B cell (primary cell): ENCODE measurements at regions not wholly inside any gene's neighbourhood (a gene's known extent, or its start where the extent isn't known, plus 50 kb on each side); places are given as distances from the start of the nearest gene placed in this dataset.

Experiments
- ATAC-seq: fragments of 200-7000 bp; cut with Tn5 transposase; one replicate; pipeline ENCODE4 v1.10.0; 2021; ENCODE audit warnings: low read depth, mild to moderate bottlenecking, moderate number of reproducible peaks, moderate library complexity
- CTCF ChIA-PET: fragments of 350-600 bp; sonication (Branson Sonifier 250); formaldehyde crosslinking; loops from one replicate; lab custom pipeline; 2021; ENCODE audit warnings: antibody characterized with exemption, inconsistent platforms; lab: Charles Lee
- POLR2A ChIA-PET: fragments of 350-600 bp; sonication (Branson Sonifier 250); formaldehyde crosslinking; loops from one replicate; lab custom pipeline; 2021; ENCODE audit warnings: antibody characterized with exemption; lab: Charles Lee
- DNase-seq: peaks from one replicate; pipeline ENCODE4 v3.0.0; 2013
- H2AFZ ChIP-seq: 2 replicates; pipeline ENCODE4 v1.6.1; 2012; ENCODE audit warnings: mild to moderate bottlenecking, low read depth, low read length; ENCODE audit not compliant: insufficient read depth, poor library complexity, severe bottlenecking
- H3K27ac ChIP-seq, 2 donors: 1 replicate in 1 of 2; 2 replicates in 1 of 2; pipeline ENCODE4 v1.5.1; 2012 to 2013; ENCODE audit warnings: low read length in 2 of 2, mild to moderate bottlenecking in 2 of 2, moderate library complexity in 1 of 2
- H3K27me3 ChIP-seq, 4 experiments: fragments of 200-600 bp in 1 of 4; sonication (generic) in 1 of 4; replicated peaks in 1 of 4; 1 replicate in 2 of 4; 2 replicates in 2 of 4; pipeline versions ENCODE4 v1.6.1 to v1.7.0; 2013 to 2016; ENCODE audit warnings: low read length in 3 of 4, mild to moderate bottlenecking in 2 of 4, mixed read lengths in 1 of 4, moderate library complexity in 1 of 4; ENCODE audit not compliant: insufficient read depth in 4 of 4, control insufficient read depth in 3 of 4; ENCODE audit errors: control extremely low read depth in 1 of 4
- H3K36me3 ChIP-seq, 2 experiments: replicated peaks in 1 of 2; 1 replicate in 1 of 2; 2 replicates in 1 of 2; pipeline versions ENCODE4 v1.6.1 to v1.7.1; 2013; ENCODE audit warnings: low read length in 1 of 2; ENCODE audit not compliant: insufficient read depth in 2 of 2, control insufficient read depth in 1 of 2; ENCODE audit errors: control extremely low read depth in 1 of 2, extremely low read depth in 1 of 2
- H3K4me1 ChIP-seq, 2 donors: fragments of 200-600 bp in 1 of 2; sonication (generic) in 1 of 2; 1 replicate in 1 of 2; 2 replicates in 1 of 2; pipeline versions ENCODE4 v1.5.1 to v1.6.1; 2013 to 2017; ENCODE audit warnings: low read length in 2 of 2; ENCODE audit not compliant: control insufficient read depth in 2 of 2, insufficient read depth in 2 of 2
- H3K4me2 ChIP-seq: replicated peaks from 2 replicates; pipeline ENCODE3; 2012; ENCODE audit warnings: mild to moderate bottlenecking, low read depth, low read length; ENCODE audit not compliant: poor library complexity, severe bottlenecking
- H3K4me3 ChIP-seq, 5 experiments: fragments of 200-600 bp in 1 of 5; sonication (generic) in 1 of 5; 1 replicate in 3 of 5; 2 replicates in 2 of 5; pipeline versions ENCODE4 v1.5.1 to v1.7.0; 2011 to 2016; ENCODE audit warnings: low read length in 4 of 5, mild to moderate bottlenecking in 4 of 5, low read depth in 2 of 5, control low read depth in 1 of 5, moderate library complexity in 1 of 5; ENCODE audit not compliant: insufficient read depth in 1 of 5; ENCODE audit errors: control extremely low read depth in 1 of 5, extremely low read depth in 1 of 5
- H3K79me2 ChIP-seq: fragments of 200-600 bp; sonication (generic); one replicate; pipeline ENCODE4 v1.6.0; 2016; ENCODE audit warnings: low read length; ENCODE audit not compliant: control insufficient read depth, insufficient read depth
- H3K9ac ChIP-seq: fragments of 200-600 bp; sonication (generic); 2 replicates; pipeline ENCODE4 v1.6.1; 2017; ENCODE audit warnings: mild to moderate bottlenecking, low read length, moderate library complexity
- H3K9me3 ChIP-seq, 3 donors: one replicate each; pipeline versions ENCODE4 v1.6.1 to v1.7.1; 2013; ENCODE audit warnings: low read length in 2 of 3; ENCODE audit not compliant: control insufficient read depth in 2 of 3, insufficient read depth in 1 of 3; ENCODE audit errors: control extremely low read depth in 1 of 3
- H4K20me1 ChIP-seq: 2 replicates; pipeline ENCODE4 v1.6.0; 2012; ENCODE audit warnings: mild to moderate bottlenecking, low read length; ENCODE audit not compliant: insufficient read depth, control insufficient read depth, poor library complexity, severe bottlenecking
- H3K27ac Mint-ChIP-seq: one replicate; pipeline ENCODE4 v1.8.0; 2021; ENCODE audit warnings: mixed read lengths
- H3K27me3 Mint-ChIP-seq: one replicate; pipeline ENCODE4 v1.8.0; 2021; ENCODE audit warnings: mixed read lengths
- H3K4me1 Mint-ChIP-seq: one replicate; pipeline ENCODE4 v1.8.0; 2021; ENCODE audit warnings: mixed read lengths
- H3K4me3 Mint-ChIP-seq: one replicate; pipeline ENCODE4 v1.8.0; 2021; ENCODE audit warnings: mixed read lengths
- H3K9me3 Mint-ChIP-seq: one replicate; pipeline ENCODE4 v1.8.0; 2022; ENCODE audit warnings: mixed read lengths; ENCODE audit not compliant: insufficient read depth
- CTCF ChIP-seq: fragments of 200-600 bp; IDR thresholded peaks from one replicate; pipeline ENCODE4 v1.8.0; 2022; ENCODE audit warnings: antibody characterized with exemption, mild to moderate bottlenecking
- EZH2 ChIP-seq: IDR thresholded peaks from 2 replicates; pipeline ENCODE4 v1.6.1; 2012; ENCODE audit warnings: borderline replicate concordance, low read depth, mild to moderate bottlenecking, moderate library complexity, low read length; ENCODE audit not compliant: insufficient read depth, poor library complexity, severe bottlenecking
- WGBS: methylation state at CpG from one replicate; pipeline ENCODE4 v1.1.5; 2013; ENCODE audit warnings: missing lambda C conversion rate; ENCODE audit not compliant: insufficient coverage; 5-methylcytosine and 5-hydroxymethylcytosine counted together
- intact Hi-C: fragments of 100-400 bp; cut with micrococcal nuclease; formaldehyde crosslinking; loops from one replicate; pipeline ENCODE4 v1.10.0; 2022

GRCh38 chr3:73933585-73933984, 308.8 kb upstream of the PDZRN3 start:
- DNase-seq: no peak
- 40% methylated on average over 1 of the region's 3 CpGs for WGBS
- H3K27me3 Mint-ChIP-seq: no peaks in the 10 kb centered on the region

GRCh38 chr3:73927203-73927570, 302.4 kb upstream of the PDZRN3 start:
- H3K4me1 ChIP-seq: no peaks in the 10 kb centered on the region
- no CpG with 5 or more reads among the region's 4 CpGs for WGBS
- H3K9ac ChIP-seq: no peak overlapping the region
- H3K36me3 ChIP-seq: no peaks in the 10 kb centered on the region
- no peak overlapping the region for H3K4me2 ChIP-seq
- H3K9me3 Mint-ChIP-seq: peaks cover 3% of the 10 kb centered on the region
- H3K79me2 ChIP-seq: no peaks in the 10 kb centered on the region
- no peaks in the 10 kb centered on the region for H4K20me1 ChIP-seq
- POLR2A ChIA-PET: no interaction called here
- no peaks in the 10 kb centered on the region for H3K27me3 ChIP-seq
- DNase-seq (no peak), ATAC-seq (no peak)
- CTCF ChIA-PET: no interaction called here
- no peaks in the 10 kb centered on the region for H3K9me3 ChIP-seq
- H3K27ac ChIP-seq: no peak overlapping the region
- H3K27me3 Mint-ChIP-seq: no peaks in the 10 kb centered on the region
- no peak overlapping the region for H3K4me3 Mint-ChIP-seq
- H2AFZ ChIP-seq: no peak overlapping the region
- intact Hi-C loops: no loop called here
- H3K27ac Mint-ChIP-seq: no peak overlapping the region
- H3K4me1 Mint-ChIP-seq: no peaks in the 10 kb centered on the region
- TF ChIP-seq EZH2: no peak
- TF ChIP-seq CTCF: no peak
- no peak overlapping the region for H3K4me3 ChIP-seq

More at GRCh38 chr3:73933585-73933984, 308.8 kb upstream of the PDZRN3 start:
- H4K20me1 ChIP-seq: no peaks in the 10 kb centered on the region
- H3K4me1 Mint-ChIP-seq: no peaks in the 10 kb centered on the region
- no peaks in the 10 kb centered on the region for H3K9me3 Mint-ChIP-seq
- TF ChIP-seq CTCF (no peak), EZH2 (no peak)
- no peak overlapping the region for H2AFZ ChIP-seq
- H3K27ac Mint-ChIP-seq: no peak overlapping the region
- ChIA-PET CTCF (no interaction called here), POLR2A (no interaction called here)
- H3K27ac ChIP-seq: no peak overlapping the region
- H3K27me3 ChIP-seq: no peaks in the 10 kb centered on the region
- no peaks in the 10 kb centered on the region for H3K79me2 ChIP-seq
- H3K36me3 ChIP-seq: no peaks in the 10 kb centered on the region
- H3K4me3 Mint-ChIP-seq: no peak overlapping the region
- no peak overlapping the region for H3K4me2 ChIP-seq
- H3K9ac ChIP-seq: no peak overlapping the region
- no peak for ATAC-seq
- H3K9me3 ChIP-seq: no peaks in the 10 kb centered on the region
- H3K4me3 ChIP-seq: no peak overlapping the region
- intact Hi-C loops: no loop called here
- H3K4me1 ChIP-seq: no peaks in the 10 kb centered on the region
